Transverse colon (tissue), 1 donor: ENCODE measurements at regions not wholly inside any gene's neighbourhood (a gene's known extent, or its start where the extent isn't known, plus 50 kb on each side); places are given as distances from the start of the nearest gene placed in this dataset.
"Not testable (repeated sequence)": the region's sequence is repeated elsewhere in the genome, so short reads cannot be mapped to it uniquely, and the experiment has no call there.

Experiments used
- EP300 ChIP-seq: sonication (generic); formaldehyde crosslinking; IDR thresholded peaks from one replicate; pipeline ENCODE4 v1.6.1; 2017; ENCODE audit warnings: antibody characterized with exemption, low read depth
- POLR2A ChIP-seq: fragments of 450-650 bp; IDR thresholded peaks from one replicate; pipeline ENCODE4 v1.6.1; 2016; ENCODE audit warnings: antibody characterized with exemption, mild to moderate bottlenecking, moderate library complexity

- TF ChIP-seq POLR2A, EP300: not testable (repeated sequence)
Observed at GRCh38 chr4:52442524-52442923, 216.6 kb downstream of the USP46 start.
